PC-9 (cell line): ENCODE measurements at regions not wholly inside any gene's neighbourhood (a gene's known extent, or its start where the extent isn't known, plus 50 kb on each side); places are given as distances from the start of the nearest gene placed in this dataset.

Experiments
- BruUV-seq: library from RNA; stranded (reverse); fragments of 400-500 nt; replicated peaks from 2 replicates; lab custom pipeline; 2021; lab: Mats Ljungman, UMichigan
- CTCF ChIA-PET: fragments of 300-600 bp; sonication (Branson Sonifier 250); formaldehyde crosslinking; loops from one replicate; lab custom pipeline; 2022; ENCODE audit warnings: antibody characterized with exemption; lab: Charles Lee
- POLR2A ChIA-PET: fragments of 300-600 bp; sonication (Branson Sonifier 250); formaldehyde crosslinking; loops from one replicate; lab custom pipeline; 2022; ENCODE audit warnings: antibody characterized with exemption; ENCODE audit not compliant: unreplicated experiment; lab: Charles Lee
- DNase-seq, 2 experiments: peaks; one replicate each; pipeline versions ENCODE4 v3.0.0 to v3.0.0-alpha.2; 2015 to 2022; ENCODE audit warnings: mixed read lengths in 1 of 2
- H2AFZ ChIP-seq: fragments of 200-600 bp; sonication (generic); 2 replicates; pipeline ENCODE4 v1.8.1; 2017; ENCODE audit warnings: antibody characterized with exemption
- H3F3A ChIP-seq: fragments of 200-600 bp; sonication (generic); 2 replicates; pipeline ENCODE4 v1.8.1; 2017; ENCODE audit warnings: antibody characterized with exemption, mild to moderate bottlenecking, low read depth; ENCODE audit not compliant: insufficient read depth
- H3K27ac ChIP-seq: fragments of 200-600 bp; sonication (generic); 2 replicates; pipeline ENCODE4 v1.6.1; 2016; ENCODE audit warnings: mixed run types
- H3K27me3 ChIP-seq: fragments of 200-600 bp; sonication (generic); 2 replicates; pipeline ENCODE4 v1.6.1; 2016; ENCODE audit warnings: low read depth, mixed run types; ENCODE audit not compliant: insufficient read depth
- H3K36me3 ChIP-seq: fragments of 200-600 bp; sonication (generic); 2 replicates; pipeline ENCODE4 v1.6.1; 2016; ENCODE audit warnings: low read depth, mixed run types
- H3K4me1 ChIP-seq: fragments of 200-600 bp; sonication (generic); replicated peaks from 2 replicates; pipeline ENCODE4 v1.6.1; 2016; ENCODE audit warnings: mixed run types; ENCODE audit not compliant: insufficient read depth
- H3K4me2 ChIP-seq: fragments of 200-600 bp; sonication (generic); 2 replicates; pipeline ENCODE4 v1.6.1; 2017; ENCODE audit warnings: mixed run types
- H3K4me3 ChIP-seq: fragments of 200-600 bp; sonication (generic); 2 replicates; pipeline ENCODE4 v1.6.1; 2016; ENCODE audit warnings: mixed run types
- H3K79me2 ChIP-seq: fragments of 200-600 bp; sonication (generic); 2 replicates; pipeline ENCODE4 v1.6.1; 2017; ENCODE audit warnings: low read depth, mixed run types
- H3K9me2 ChIP-seq: fragments of 200-600 bp; sonication (generic); 2 replicates; pipeline ENCODE4 v1.8.1; 2017; ENCODE audit warnings: mild to moderate bottlenecking; ENCODE audit not compliant: insufficient read depth
- H3K9me3 ChIP-seq: fragments of 200-600 bp; sonication (generic); 2 replicates; pipeline ENCODE4 v1.8.1; 2016; ENCODE audit warnings: low read depth; ENCODE audit not compliant: insufficient read depth
- H4K20me1 ChIP-seq: fragments of 200-600 bp; sonication (generic); 2 replicates; pipeline ENCODE4 v1.8.1; 2017; ENCODE audit not compliant: insufficient read depth
- CTCF ChIP-seq: fragments of 200-600 bp; sonication (generic); conservative IDR thresholded peaks from 2 replicates; pipeline ENCODE4 v1.6.1; 2017; ENCODE audit warnings: mixed run types, antibody characterized with exemption, mild to moderate bottlenecking, moderate library complexity
- EZH2 ChIP-seq: fragments of 200-600 bp; sonication (generic); IDR thresholded peaks from 2 replicates; pipeline ENCODE4 v1.8.0; 2017; ENCODE audit warnings: antibody characterized with exemption, low read depth
- intact Hi-C: fragments of 100-400 bp; cut with micrococcal nuclease; formaldehyde crosslinking; loops from one replicate; pipeline ENCODE4 v1.10.0; 2022; ENCODE audit not compliant: unreplicated experiment

DNA sequence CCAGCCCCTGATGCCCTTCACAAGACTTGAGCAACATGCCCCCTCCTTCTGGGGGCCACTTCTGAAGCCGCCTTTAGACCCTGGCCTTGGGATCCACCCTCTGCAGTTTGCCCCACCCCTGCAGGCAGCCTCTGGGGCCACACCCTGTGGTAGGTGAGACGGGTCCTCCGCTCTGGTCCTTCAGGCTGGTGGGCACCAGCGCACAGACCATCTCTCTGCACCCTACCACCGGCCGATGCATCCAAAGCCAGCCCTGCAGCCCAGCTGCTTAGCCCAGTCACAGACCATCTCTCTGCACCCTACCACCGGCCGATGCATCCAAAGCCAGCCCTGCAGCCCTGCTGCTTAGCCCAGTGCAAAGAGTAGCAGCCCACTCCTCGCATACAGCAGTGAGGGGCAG, 159.3 kb upstream of the ECI2 start:
- CTCF ChIA-PET: no interaction called here
- Histone ChIP-seq H3K4me2 (no peak overlapping the region), H3F3A (no peaks in the 10 kb centered on the region), H3K36me3 (no peaks in the 10 kb centered on the region), H3K27ac (no peak overlapping the region), H3K9me3 (no peaks in the 10 kb centered on the region), H3K4me3 (no peak overlapping the region), H3K9me2 (no peaks in the 10 kb centered on the region), H3K4me1 (no peaks in the 10 kb centered on the region), H3K79me2 (no peaks in the 10 kb centered on the region), H3K27me3 (no peaks in the 10 kb centered on the region), H2AFZ (no peak overlapping the region), H4K20me1 (no peaks in the 10 kb centered on the region)
- intact Hi-C loops: no loop called here
- no peak for TF ChIP-seq CTCF
- TF ChIP-seq EZH2: no peak
- POLR2A ChIA-PET: no interaction called here
- no peak for DNase-seq
- no TSS peak for BruUV-seq

- Histone ChIP-seq H2AFZ (no peak overlapping the region), H3K36me3 (no peaks in the 10 kb centered on the region), H3K27me3 (no peaks in the 10 kb centered on the region), H4K20me1 (no peaks in the 10 kb centered on the region), H3K4me3 (no peak overlapping the region), H3K79me2 (no peaks in the 10 kb centered on the region), H3K4me2 (no peak overlapping the region), H3F3A (no peaks in the 10 kb centered on the region), H3K27ac (no peak overlapping the region), H3K4me1 (no peaks in the 10 kb centered on the region), H3K9me2 (no peaks in the 10 kb centered on the region), H3K9me3 (no peaks in the 10 kb centered on the region)
- intact Hi-C loops: no loop called here
- TF ChIP-seq CTCF (no peak), EZH2 (no peak)
- CTCF ChIA-PET: no interaction called here
- no TSS peak for BruUV-seq
- no peak for DNase-seq
- POLR2A ChIA-PET: interaction anchor here (0.6 kb wide), 1 partner anchor 484 kb away, joined by 3 read pairs; the partner anchor contains the start of gene CDYL
Observed at GRCh38 chr6:4291453-4292403, 156.4 kb upstream of the ECI2 start.

GRCh38 chr6:4289770-4290320, 154.5 kb upstream of the ECI2 start:
- no peak for DNase-seq
- POLR2A ChIA-PET: no interaction called here
- CTCF ChIA-PET: no interaction called here

More at GRCh38 chr6:4289770-4290320, 154.5 kb upstream of the ECI2 start:
- H3K4me2 ChIP-seq: no peak overlapping the region
- no peaks in the 10 kb centered on the region for H3K27me3 ChIP-seq
- TF ChIP-seq EZH2: no peak
- no peak for TF ChIP-seq CTCF
- BruUV-seq: no TSS peak
- no peaks in the 10 kb centered on the region for H3K36me3 ChIP-seq
- no peak overlapping the region for H2AFZ ChIP-seq
- no peaks in the 10 kb centered on the region for H3K9me3 ChIP-seq
- H3K4me1 ChIP-seq: no peaks in the 10 kb centered on the region
- intact Hi-C loops: loop anchor here (10.0 kb wide), 1 partner anchor 445 kb away; no protein-coding TSS in a partner anchor
- no peaks in the 10 kb centered on the region for H3K79me2 ChIP-seq
- no peaks in the 10 kb centered on the region for H3F3A ChIP-seq
- no peaks in the 10 kb centered on the region for H3K9me2 ChIP-seq
- H4K20me1 ChIP-seq: no peaks in the 10 kb centered on the region
- H3K4me3 ChIP-seq: no peak overlapping the region
- no peak overlapping the region for H3K27ac ChIP-seq
